DND-41 (cell line): ENCODE measurements at regions not wholly inside any gene's neighbourhood (a gene's known extent, or its start where the extent isn't known, plus 50 kb on each side); places are given as distances from the start of the nearest gene placed in this dataset.

ENCODE experiments used
- ATAC-seq: fragments of 200-7000 bp; cut with Tn5 transposase; 3 replicates; pipeline ENCODE4 v1.9.1; 2021; ENCODE audit warnings: low read depth; ENCODE audit not compliant: insufficient read depth
- DNase-seq: peaks from one replicate; pipeline ENCODE4 v3.0.0-alpha.2; 2020
- H2AFZ ChIP-seq: 2 replicates; pipeline ENCODE4 v1.6.0; 2012; ENCODE audit warnings: low read depth, low read length
- H3K27ac ChIP-seq: 2 replicates; pipeline ENCODE4 v1.5.1; 2012; ENCODE audit warnings: low read length, inconsistent platforms
- H3K27me3 ChIP-seq: fragments of 200-600 bp; sonication (generic); 2 replicates; pipeline ENCODE4 v1.6.0; 2012; ENCODE audit warnings: low read length, mild to moderate bottlenecking, inconsistent platforms; ENCODE audit not compliant: insufficient read depth, poor library complexity
- H3K36me3 ChIP-seq: 2 replicates; pipeline ENCODE4 v1.5.1; 2012; ENCODE audit warnings: low read length, inconsistent platforms; ENCODE audit not compliant: insufficient read depth
- H3K4me1 ChIP-seq: 2 replicates; pipeline ENCODE4 v1.5.1; 2012; ENCODE audit warnings: mild to moderate bottlenecking, low read length; ENCODE audit not compliant: insufficient read depth
- H3K4me2 ChIP-seq: 2 replicates; pipeline ENCODE4 v1.6.0; 2012; ENCODE audit warnings: mild to moderate bottlenecking, moderate library complexity, low read length, inconsistent platforms; ENCODE audit not compliant: insufficient read depth
- H3K4me3 ChIP-seq, 2 experiments: fragments of 200-600 bp in 1 of 2; shearing (Covaris generic) in 1 of 2; 2 replicates each; pipeline ENCODE4 v1.5.1; 2012 to 2016; ENCODE audit warnings: inconsistent platforms in 2 of 2, low read length in 2 of 2, mild to moderate bottlenecking in 2 of 2, low read depth in 1 of 2, moderate library complexity in 1 of 2
- H3K79me2 ChIP-seq: 2 replicates; pipeline ENCODE4 v1.6.0; 2012; ENCODE audit warnings: low read length, inconsistent platforms; ENCODE audit not compliant: insufficient read depth
- H3K9ac ChIP-seq: 2 replicates; pipeline ENCODE4 v1.6.0; 2012; ENCODE audit warnings: low read depth, mild to moderate bottlenecking, inconsistent platforms, low read length, moderate library complexity
- H3K9me3 ChIP-seq: 2 replicates; pipeline ENCODE4 v1.5.1; 2012; ENCODE audit warnings: low read length, moderate library complexity, mild to moderate bottlenecking, inconsistent platforms; ENCODE audit not compliant: insufficient read depth, severe bottlenecking
- H4K20me1 ChIP-seq: 2 replicates; pipeline ENCODE4 v1.6.0; 2012; ENCODE audit warnings: low read length; ENCODE audit not compliant: insufficient read depth
- EZH2 ChIP-seq: IDR thresholded peaks from 3 replicates; pipeline ENCODE4 v1.6.1; 2012; ENCODE audit warnings: borderline replicate concordance, low read depth, mild to moderate bottlenecking, moderate library complexity, low read length, inconsistent platforms; ENCODE audit not compliant: severe bottlenecking
- TF ChIP-seq, protein P1 (sequence below): IDR thresholded peaks from 2 replicates; pipeline ENCODE4 v1.5.1; 2012; ENCODE audit warnings: borderline replicate concordance, low read length, moderate library complexity, mild to moderate bottlenecking; ENCODE audit not compliant: poor library complexity, severe bottlenecking; ENCODE audit errors: extremely low read depth

DNA sequence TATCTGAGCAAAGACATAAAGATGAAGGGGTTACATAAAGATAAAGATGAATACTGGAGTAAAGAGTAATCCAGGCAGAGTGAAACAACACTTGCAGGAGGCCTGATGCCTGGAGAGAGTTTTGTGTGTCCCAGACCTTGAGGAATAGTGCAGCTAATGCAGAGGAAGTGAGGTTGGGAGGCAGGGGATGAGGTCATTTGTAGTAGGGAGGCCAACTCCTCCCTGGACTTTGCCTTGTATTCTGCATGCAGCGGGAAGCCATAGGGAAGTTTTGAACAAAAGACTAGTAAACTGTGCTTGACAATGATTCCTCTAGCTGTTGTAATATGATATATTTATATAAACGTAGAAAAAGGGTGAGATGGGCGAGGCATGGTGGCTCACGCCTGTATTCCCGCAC, 356.6 kb downstream of the KCNJ2 start:
- H3K27ac ChIP-seq: no peak overlapping the region
- H3K4me1 ChIP-seq: no peaks in the 10 kb centered on the region
- TF ChIP-seq, protein P1, sequence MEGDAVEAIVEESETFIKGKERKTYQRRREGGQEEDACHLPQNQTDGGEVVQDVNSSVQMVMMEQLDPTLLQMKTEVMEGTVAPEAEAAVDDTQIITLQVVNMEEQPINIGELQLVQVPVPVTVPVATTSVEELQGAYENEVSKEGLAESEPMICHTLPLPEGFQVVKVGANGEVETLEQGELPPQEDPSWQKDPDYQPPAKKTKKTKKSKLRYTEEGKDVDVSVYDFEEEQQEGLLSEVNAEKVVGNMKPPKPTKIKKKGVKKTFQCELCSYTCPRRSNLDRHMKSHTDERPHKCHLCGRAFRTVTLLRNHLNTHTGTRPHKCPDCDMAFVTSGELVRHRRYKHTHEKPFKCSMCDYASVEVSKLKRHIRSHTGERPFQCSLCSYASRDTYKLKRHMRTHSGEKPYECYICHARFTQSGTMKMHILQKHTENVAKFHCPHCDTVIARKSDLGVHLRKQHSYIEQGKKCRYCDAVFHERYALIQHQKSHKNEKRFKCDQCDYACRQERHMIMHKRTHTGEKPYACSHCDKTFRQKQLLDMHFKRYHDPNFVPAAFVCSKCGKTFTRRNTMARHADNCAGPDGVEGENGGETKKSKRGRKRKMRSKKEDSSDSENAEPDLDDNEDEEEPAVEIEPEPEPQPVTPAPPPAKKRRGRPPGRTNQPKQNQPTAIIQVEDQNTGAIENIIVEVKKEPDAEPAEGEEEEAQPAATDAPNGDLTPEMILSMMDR: no peak
- no peak for TF ChIP-seq EZH2
- H3K4me2 ChIP-seq: no peak overlapping the region
- no peak for DNase-seq
- no peaks in the 10 kb centered on the region for H3K79me2 ChIP-seq
- no peaks in the 10 kb centered on the region for H3K9me3 ChIP-seq
- H3K9ac ChIP-seq: no peak overlapping the region
- no peaks in the 10 kb centered on the region for H4K20me1 ChIP-seq
- H2AFZ ChIP-seq: no peak overlapping the region
- H3K36me3 ChIP-seq: no peaks in the 10 kb centered on the region
- no peaks in the 10 kb centered on the region for H3K27me3 ChIP-seq
- H3K4me3 ChIP-seq: no peak overlapping the region
- ATAC-seq: no peak

DNA sequence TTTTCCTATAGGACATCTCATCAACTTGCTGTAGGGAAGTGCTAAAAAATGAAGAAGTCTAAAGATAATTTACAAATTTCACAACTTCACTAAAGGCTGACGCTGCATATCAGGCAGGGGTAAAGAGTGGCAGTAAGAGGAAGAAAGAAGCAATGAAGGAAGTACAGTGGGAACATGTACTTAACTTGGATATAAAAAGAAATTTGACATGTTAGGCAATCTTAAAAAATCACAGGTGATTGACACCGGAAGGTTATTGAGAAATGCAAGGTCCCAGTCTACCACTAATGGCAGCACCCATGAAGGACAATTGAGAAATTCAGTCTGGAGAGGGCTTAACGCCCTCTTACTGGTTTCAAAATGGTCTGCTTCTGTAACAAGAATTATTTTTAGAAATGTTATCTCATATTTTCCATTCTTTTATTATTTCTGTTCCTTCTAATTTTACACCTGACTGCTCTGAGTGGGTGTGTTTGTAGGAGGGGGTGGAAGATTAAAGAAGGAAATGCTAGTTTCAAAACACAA, 358.1 kb downstream of the KCNJ2 start:
- Histone ChIP-seq H4K20me1 (no peaks in the 10 kb centered on the region), H3K27me3 (no peaks in the 10 kb centered on the region), H2AFZ (no peak overlapping the region), H3K79me2 (no peaks in the 10 kb centered on the region), H3K9me3 (no peaks in the 10 kb centered on the region), H3K27ac (no peak overlapping the region), H3K36me3 (no peaks in the 10 kb centered on the region), H3K4me3 (no peak overlapping the region), H3K4me1 (no peaks in the 10 kb centered on the region), H3K4me2 (no peak overlapping the region), H3K9ac (no peak overlapping the region)
- DNase-seq: no peak
- no peak for ATAC-seq
- TF ChIP-seq, protein P1: no peak

DNA sequence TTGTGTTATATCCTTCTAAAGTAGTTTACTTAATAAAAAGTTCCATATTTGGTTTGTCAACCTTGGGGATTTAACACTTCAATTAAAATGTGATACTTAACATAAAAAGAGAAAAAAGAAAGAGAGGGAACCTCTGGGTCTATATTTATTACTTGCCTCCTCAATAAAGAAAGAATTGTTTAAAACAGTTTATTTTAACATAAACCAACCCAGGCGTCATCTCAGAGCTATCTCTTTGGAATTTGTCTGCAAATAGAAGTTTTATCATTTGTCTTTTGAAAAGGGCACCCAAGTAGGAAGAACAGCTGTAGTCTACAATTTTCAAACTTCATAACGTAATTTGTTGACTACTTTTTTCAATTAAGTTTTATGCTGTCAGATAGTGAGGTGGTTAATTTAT, 364.1 kb downstream of the KCNJ2 start:
- Histone ChIP-seq H3K4me2 (no peak overlapping the region), H2AFZ (no peak overlapping the region), H3K4me1 (no peaks in the 10 kb centered on the region), H4K20me1 (no peaks in the 10 kb centered on the region), H3K9ac (no peak overlapping the region), H3K4me3 (no peak overlapping the region), H3K9me3 (no peaks in the 10 kb centered on the region), H3K27ac (no peak overlapping the region), H3K79me2 (no peaks in the 10 kb centered on the region), H3K27me3 (no peaks in the 10 kb centered on the region), H3K36me3 (no peaks in the 10 kb centered on the region)
- no peak for DNase-seq
- no peak for ATAC-seq
- no peak for TF ChIP-seq EZH2
- TF ChIP-seq, protein P1: no peak

DNA sequence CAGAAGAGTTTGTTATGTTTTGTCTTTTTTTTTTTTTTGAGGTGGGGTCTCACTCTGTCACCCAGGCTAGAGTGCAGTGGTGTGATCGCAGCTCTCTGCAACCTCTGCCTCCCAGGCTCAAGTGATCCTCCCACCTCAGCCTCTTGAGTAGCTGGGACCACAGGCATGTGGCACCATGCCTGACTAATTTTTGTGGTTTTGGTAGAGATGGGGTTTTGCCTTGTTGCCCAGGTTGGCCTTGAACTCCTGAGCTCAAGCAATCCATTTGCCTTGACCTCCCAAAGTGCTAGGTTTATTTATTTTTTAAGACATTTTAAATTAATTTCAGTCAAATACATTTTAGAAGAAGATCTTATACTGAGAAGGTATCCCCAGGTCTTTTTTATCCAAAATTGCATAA, 366.7 kb downstream of the KCNJ2 start:
- ATAC-seq (no peak), DNase-seq (no peak)
- H3K4me3 ChIP-seq: no peak overlapping the region
- no peaks in the 10 kb centered on the region for H4K20me1 ChIP-seq
- no peak overlapping the region for H3K27ac ChIP-seq
- no peaks in the 10 kb centered on the region for H3K79me2 ChIP-seq
- no peaks in the 10 kb centered on the region for H3K9me3 ChIP-seq
- no peaks in the 10 kb centered on the region for H3K4me1 ChIP-seq
- no peak for TF ChIP-seq EZH2
- TF ChIP-seq, protein P1: no peak
- H3K4me2 ChIP-seq: no peak overlapping the region
- H3K9ac ChIP-seq: no peak overlapping the region
- no peak overlapping the region for H2AFZ ChIP-seq
- no peaks in the 10 kb centered on the region for H3K27me3 ChIP-seq
- no peaks in the 10 kb centered on the region for H3K36me3 ChIP-seq
